ENCODE measurements at regions not wholly inside any gene's neighbourhood (a gene's known extent, or its start where the extent isn't known, plus 50 kb on each side); places are given as distances from the start of the nearest gene placed in this dataset.

DNA sequence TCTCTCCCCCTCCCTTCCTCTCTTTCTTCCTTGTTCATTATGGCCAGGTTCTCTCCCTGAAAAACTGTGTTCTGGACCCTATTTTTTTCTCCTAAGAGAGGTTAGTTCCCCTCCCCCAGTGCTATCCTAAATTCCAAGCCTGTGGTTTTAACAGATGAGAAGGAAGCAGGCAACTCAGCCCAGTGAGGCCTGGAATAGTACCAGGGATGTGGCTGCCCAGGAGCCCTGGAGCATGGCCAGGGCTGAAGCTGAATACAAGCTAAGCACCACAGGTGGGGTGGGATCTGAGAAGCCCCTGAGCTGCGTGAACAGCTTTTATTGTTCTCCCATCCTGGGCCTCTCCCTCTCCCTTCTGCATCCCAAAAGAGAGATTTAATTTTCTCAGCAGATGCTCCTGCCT lies 1581.3 kb upstream of the TMEM132C start:
- no peak overlapping the region for H3K27ac ChIP-seq (ENCODE audit: insufficient read depth, low read length, poor library complexity, severe bottlenecking)
- H3K9me3 ChIP-seq (ENCODE audit: control insufficient read depth, low read length): no peaks in the 10 kb centered on the region
- DNase-seq: no peak
- no peaks in the 10 kb centered on the region for H3K4me1 ChIP-seq (ENCODE audit: control insufficient read depth, insufficient read depth, low read length, poor library complexity, severe bottlenecking)
- no peak overlapping the region for H3K4me3 ChIP-seq (ENCODE audit: insufficient read depth, low read depth, low read length, poor library complexity, severe bottlenecking)
- no peaks in the 10 kb centered on the region for H3K27me3 ChIP-seq (replicated peaks; ENCODE audit: control insufficient read depth, insufficient read depth, low read length, poor library complexity, severe bottlenecking)
- no peaks in the 10 kb centered on the region for H3K36me3 ChIP-seq (ENCODE audit: control insufficient read depth, insufficient read depth, low read length)

GRCh38 chr12:126688556-126688955 lies 1578.4 kb upstream of the TMEM132C start:
- no peaks in the 10 kb centered on the region for H3K4me1 ChIP-seq (ENCODE audit: control insufficient read depth, insufficient read depth, low read length, poor library complexity, severe bottlenecking)
- DNase-seq: no peak
- no peaks in the 10 kb centered on the region for H3K27me3 ChIP-seq (replicated peaks; ENCODE audit: control insufficient read depth, insufficient read depth, low read length, poor library complexity, severe bottlenecking)
- no peak overlapping the region for H3K27ac ChIP-seq (ENCODE audit: insufficient read depth, low read length, poor library complexity, severe bottlenecking)
- no peak overlapping the region for H3K4me3 ChIP-seq (ENCODE audit: insufficient read depth, low read depth, low read length, poor library complexity, severe bottlenecking)
- H3K36me3 ChIP-seq (ENCODE audit: control insufficient read depth, insufficient read depth, low read length): no peaks in the 10 kb centered on the region
- no peaks in the 10 kb centered on the region for H3K9me3 ChIP-seq (ENCODE audit: control insufficient read depth, low read length)

- no peaks in the 10 kb centered on the region for H3K36me3 ChIP-seq (ENCODE audit: control insufficient read depth, insufficient read depth, low read length)
- DNase-seq: no peak
- H3K27ac ChIP-seq (ENCODE audit: insufficient read depth, low read length, poor library complexity, severe bottlenecking): no peak overlapping the region
- H3K27me3 ChIP-seq (replicated peaks; ENCODE audit: control insufficient read depth, insufficient read depth, low read length, poor library complexity, severe bottlenecking): no peaks in the 10 kb centered on the region
- no peaks in the 10 kb centered on the region for H3K4me1 ChIP-seq (ENCODE audit: control insufficient read depth, insufficient read depth, low read length, poor library complexity, severe bottlenecking)
- H3K9me3 ChIP-seq (ENCODE audit: control insufficient read depth, low read length): no peaks in the 10 kb centered on the region
- H3K4me3 ChIP-seq (ENCODE audit: insufficient read depth, low read depth, low read length, poor library complexity, severe bottlenecking): no peak overlapping the region
These were observed 1566.9 kb upstream of the TMEM132C start for GRCh38 chr12:126700096-126700495.

- Histone ChIP-seq H3K4me1 (ENCODE audit: control insufficient read depth, insufficient read depth, low read length, poor library complexity, severe bottlenecking) (no peaks in the 10 kb centered on the region), H3K9me3 (ENCODE audit: control insufficient read depth, low read length) (no peaks in the 10 kb centered on the region), H3K27me3 (replicated peaks; ENCODE audit: control insufficient read depth, insufficient read depth, low read length, poor library complexity, severe bottlenecking) (no peaks in the 10 kb centered on the region), H3K27ac (ENCODE audit: insufficient read depth, low read length, poor library complexity, severe bottlenecking) (no peak overlapping the region), H3K36me3 (ENCODE audit: control insufficient read depth, insufficient read depth, low read length) (no peaks in the 10 kb centered on the region), H3K4me3 (ENCODE audit: insufficient read depth, low read depth, low read length, poor library complexity, severe bottlenecking) (no peak overlapping the region)
- DNase-seq: no peak
These were observed 1562.4 kb upstream of the TMEM132C start for GRCh38 chr12:126704609-126705008.

DNA sequence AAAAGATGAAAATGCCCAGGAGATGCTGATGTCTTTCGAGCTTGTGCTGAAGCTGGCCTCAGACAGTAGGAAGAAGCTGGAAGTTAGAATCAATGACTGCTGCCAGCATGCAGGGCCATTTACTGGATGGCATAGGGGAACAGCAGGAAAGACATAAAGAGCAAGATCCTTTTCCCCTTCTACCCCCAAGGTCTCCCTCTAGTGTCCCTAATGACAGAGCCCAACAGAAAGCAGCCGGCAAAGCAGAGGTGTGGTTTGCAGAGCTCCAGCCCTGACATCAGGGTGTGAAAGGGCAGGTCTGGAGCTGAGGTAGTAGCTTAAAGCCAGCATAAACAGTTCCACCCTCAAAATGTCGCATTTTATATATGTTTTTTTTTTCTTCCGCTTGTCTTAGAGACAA lies 1560.7 kb upstream of the TMEM132C start:
- no peaks in the 10 kb centered on the region for H3K36me3 ChIP-seq (ENCODE audit: control insufficient read depth, insufficient read depth, low read length)
- no peaks in the 10 kb centered on the region for H3K4me1 ChIP-seq (ENCODE audit: control insufficient read depth, insufficient read depth, low read length, poor library complexity, severe bottlenecking)
- H3K27me3 ChIP-seq (replicated peaks; ENCODE audit: control insufficient read depth, insufficient read depth, low read length, poor library complexity, severe bottlenecking): no peaks in the 10 kb centered on the region
- no peak overlapping the region for H3K27ac ChIP-seq (ENCODE audit: insufficient read depth, low read length, poor library complexity, severe bottlenecking)
- no peaks in the 10 kb centered on the region for H3K9me3 ChIP-seq (ENCODE audit: control insufficient read depth, low read length)
- no peak for DNase-seq
- H3K4me3 ChIP-seq (ENCODE audit: insufficient read depth, low read depth, low read length, poor library complexity, severe bottlenecking): no peak overlapping the region

- no peaks in the 10 kb centered on the region for H3K4me1 ChIP-seq (ENCODE audit: control insufficient read depth, insufficient read depth, low read length, poor library complexity, severe bottlenecking)
- no peaks in the 10 kb centered on the region for H3K9me3 ChIP-seq (ENCODE audit: control insufficient read depth, low read length)
- no peaks in the 10 kb centered on the region for H3K36me3 ChIP-seq (ENCODE audit: control insufficient read depth, insufficient read depth, low read length)
- DNase-seq: no peak
- no peak overlapping the region for H3K4me3 ChIP-seq (ENCODE audit: insufficient read depth, low read depth, low read length, poor library complexity, severe bottlenecking)
- no peak overlapping the region for H3K27ac ChIP-seq (ENCODE audit: insufficient read depth, low read length, poor library complexity, severe bottlenecking)
- no peaks in the 10 kb centered on the region for H3K27me3 ChIP-seq (replicated peaks; ENCODE audit: control insufficient read depth, insufficient read depth, low read length, poor library complexity, severe bottlenecking)
These were observed 1558.5 kb upstream of the TMEM132C start for GRCh38 chr12:126708492-126708896.

DNA sequence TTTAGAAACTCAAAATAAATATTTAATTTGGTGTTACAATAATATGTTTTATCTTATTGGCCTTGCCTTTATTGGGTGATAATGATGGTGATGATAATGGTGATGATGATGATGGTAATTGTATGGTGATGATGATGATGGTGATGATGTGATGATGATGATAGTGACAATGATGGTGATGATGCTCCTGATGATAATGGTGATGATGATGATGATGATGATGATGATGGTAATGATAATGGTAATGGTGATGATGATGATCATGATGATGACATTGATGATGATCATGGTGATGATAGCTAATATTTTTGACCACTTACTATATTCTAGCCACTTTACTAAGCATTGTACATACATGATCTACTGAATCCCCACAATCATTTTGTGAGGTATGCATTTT lies 1548.6 kb upstream of the TMEM132C start:
- Histone ChIP-seq H3K4me1 (ENCODE audit: control insufficient read depth, insufficient read depth, low read length, poor library complexity, severe bottlenecking) (no peaks in the 10 kb centered on the region), H3K27me3 (replicated peaks; ENCODE audit: control insufficient read depth, insufficient read depth, low read length, poor library complexity, severe bottlenecking) (no peaks in the 10 kb centered on the region), H3K36me3 (ENCODE audit: control insufficient read depth, insufficient read depth, low read length) (no peaks in the 10 kb centered on the region), H3K27ac (ENCODE audit: insufficient read depth, low read length, poor library complexity, severe bottlenecking) (no peak overlapping the region), H3K9me3 (ENCODE audit: control insufficient read depth, low read length) (no peaks in the 10 kb centered on the region), H3K4me3 (ENCODE audit: insufficient read depth, low read depth, low read length, poor library complexity, severe bottlenecking) (no peak overlapping the region)
- DNase-seq: no peak

DNA sequence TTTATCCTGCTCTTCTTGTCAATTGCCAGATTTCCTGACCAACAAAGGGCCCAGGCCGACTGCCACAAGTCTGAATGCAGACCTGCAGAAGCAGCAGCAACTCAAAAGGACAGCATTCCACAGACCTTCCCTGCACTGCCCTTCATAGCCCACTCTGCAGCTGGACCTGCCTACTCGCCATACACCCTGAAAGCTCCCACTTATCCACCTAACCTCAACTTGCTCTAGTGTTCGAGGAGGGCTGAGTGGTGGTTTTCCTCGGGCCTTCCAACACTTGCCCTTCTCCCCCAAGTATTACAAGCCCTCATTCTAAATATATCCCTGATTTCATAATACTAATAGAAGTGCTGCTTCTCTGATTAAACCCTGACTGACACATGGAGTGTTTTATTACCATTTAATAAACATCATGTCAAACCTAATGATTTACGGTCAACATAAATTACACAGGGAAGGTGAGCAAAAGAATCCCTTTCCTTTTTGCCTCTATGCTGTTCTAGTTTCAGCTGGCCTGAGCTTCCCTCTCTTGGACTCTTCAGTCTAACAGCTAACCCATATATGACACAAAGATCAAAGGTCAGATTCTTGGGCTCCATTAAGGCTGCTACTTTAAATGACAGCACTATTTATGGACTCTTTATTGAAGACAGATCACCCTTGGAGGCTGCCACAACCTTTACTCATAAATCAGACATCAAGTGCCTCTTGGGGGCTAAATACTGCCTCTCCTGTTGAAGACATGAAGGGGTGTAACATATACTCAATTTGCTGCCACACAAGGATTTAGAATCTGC lies 1546.9 kb upstream of the TMEM132C start:
- Histone ChIP-seq H3K36me3 (ENCODE audit: control insufficient read depth, insufficient read depth, low read length) (no peaks in the 10 kb centered on the region), H3K27ac (ENCODE audit: insufficient read depth, low read length, poor library complexity, severe bottlenecking) (no peak overlapping the region), H3K27me3 (replicated peaks; ENCODE audit: control insufficient read depth, insufficient read depth, low read length, poor library complexity, severe bottlenecking) (no peaks in the 10 kb centered on the region), H3K4me3 (ENCODE audit: insufficient read depth, low read depth, low read length, poor library complexity, severe bottlenecking) (no peak overlapping the region), H3K4me1 (ENCODE audit: control insufficient read depth, insufficient read depth, low read length, poor library complexity, severe bottlenecking) (no peaks in the 10 kb centered on the region), H3K9me3 (ENCODE audit: control insufficient read depth, low read length) (no peaks in the 10 kb centered on the region)
- no peak for DNase-seq

GRCh38 chr12:126726481-126727217 lies 1540.3 kb upstream of the TMEM132C start:
- no peak for DNase-seq
- H3K27ac ChIP-seq (ENCODE audit: insufficient read depth, low read length, poor library complexity, severe bottlenecking): no peak overlapping the region

More at GRCh38 chr12:126726481-126727217, 1540.3 kb upstream of the TMEM132C start:
- Histone ChIP-seq H3K9me3 (ENCODE audit: control insufficient read depth, low read length) (no peaks in the 10 kb centered on the region), H3K27me3 (replicated peaks; ENCODE audit: control insufficient read depth, insufficient read depth, low read length, poor library complexity, severe bottlenecking) (no peaks in the 10 kb centered on the region), H3K4me1 (ENCODE audit: control insufficient read depth, insufficient read depth, low read length, poor library complexity, severe bottlenecking) (no peaks in the 10 kb centered on the region), H3K36me3 (ENCODE audit: control insufficient read depth, insufficient read depth, low read length) (no peaks in the 10 kb centered on the region), H3K4me3 (ENCODE audit: insufficient read depth, low read depth, low read length, poor library complexity, severe bottlenecking) (no peak overlapping the region)

Data from effector memory CD4-positive, alpha-beta T cell (primary cell).